ENCODE measurements at regions not wholly inside any gene's neighbourhood (a gene's known extent, or its start where the extent isn't known, plus 50 kb on each side); places are given as distances from the start of the nearest gene placed in this dataset.

DNA sequence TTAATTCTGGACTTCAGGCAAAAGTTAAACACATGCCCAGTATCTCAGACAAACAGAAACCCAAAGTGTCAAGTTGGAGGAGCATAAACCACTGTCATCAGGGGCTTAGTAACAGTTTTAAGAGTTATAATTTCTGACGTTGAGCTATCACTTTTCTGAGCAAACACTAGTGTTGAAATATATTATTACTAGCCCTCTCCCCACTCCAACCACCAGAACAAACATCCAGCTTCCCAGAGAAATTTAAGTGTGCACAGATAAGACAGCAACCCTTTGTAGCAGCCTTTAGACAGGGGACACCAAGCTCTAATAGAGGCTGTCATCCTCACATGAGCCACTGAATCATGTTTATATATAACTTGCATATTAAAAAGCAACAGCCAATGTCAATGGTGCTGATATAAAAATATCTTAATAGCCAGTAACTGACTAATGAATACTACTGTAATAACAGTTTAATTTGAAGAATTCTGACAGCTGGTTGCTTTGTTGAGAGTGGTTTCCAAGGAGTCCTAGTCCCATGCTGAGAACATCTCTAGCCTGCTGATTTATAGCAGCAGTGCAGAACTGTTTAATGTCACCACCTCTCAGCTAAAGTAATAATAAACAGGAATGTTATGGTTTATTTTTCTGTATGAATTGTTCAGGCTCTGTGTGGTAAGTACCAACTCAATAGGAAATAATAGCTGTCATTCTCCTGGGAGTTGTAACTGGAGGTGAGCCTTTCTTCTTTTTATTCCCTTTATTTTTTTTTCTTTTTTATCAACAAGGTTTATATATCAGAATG lies 528.7 kb upstream of the ZNF608 start:
- TF ChIP-seq POLR2A (IDR thresholded peaks at IDR 0.05) = no peak
- TF ChIP-seq, protein P1, sequence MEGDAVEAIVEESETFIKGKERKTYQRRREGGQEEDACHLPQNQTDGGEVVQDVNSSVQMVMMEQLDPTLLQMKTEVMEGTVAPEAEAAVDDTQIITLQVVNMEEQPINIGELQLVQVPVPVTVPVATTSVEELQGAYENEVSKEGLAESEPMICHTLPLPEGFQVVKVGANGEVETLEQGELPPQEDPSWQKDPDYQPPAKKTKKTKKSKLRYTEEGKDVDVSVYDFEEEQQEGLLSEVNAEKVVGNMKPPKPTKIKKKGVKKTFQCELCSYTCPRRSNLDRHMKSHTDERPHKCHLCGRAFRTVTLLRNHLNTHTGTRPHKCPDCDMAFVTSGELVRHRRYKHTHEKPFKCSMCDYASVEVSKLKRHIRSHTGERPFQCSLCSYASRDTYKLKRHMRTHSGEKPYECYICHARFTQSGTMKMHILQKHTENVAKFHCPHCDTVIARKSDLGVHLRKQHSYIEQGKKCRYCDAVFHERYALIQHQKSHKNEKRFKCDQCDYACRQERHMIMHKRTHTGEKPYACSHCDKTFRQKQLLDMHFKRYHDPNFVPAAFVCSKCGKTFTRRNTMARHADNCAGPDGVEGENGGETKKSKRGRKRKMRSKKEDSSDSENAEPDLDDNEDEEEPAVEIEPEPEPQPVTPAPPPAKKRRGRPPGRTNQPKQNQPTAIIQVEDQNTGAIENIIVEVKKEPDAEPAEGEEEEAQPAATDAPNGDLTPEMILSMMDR (IDR thresholded peaks at IDR 0.05) = no peak
